LNCaP clone FGC (cell line): ENCODE measurements at regions not wholly inside any gene's neighbourhood (a gene's known extent, or its start where the extent isn't known, plus 50 kb on each side); places are given as distances from the start of the nearest gene placed in this dataset.

Source experiments
- DNase-seq: peaks from one replicate; pipeline ENCODE4 v3.0.0-alpha.2; 2011; ENCODE audit warnings: low read depth
- H3K4me3 ChIP-seq: 2 replicates; pipeline ENCODE4 v1.5.1; 2011; ENCODE audit warnings: mild to moderate bottlenecking, low read depth, low read length, control low read depth
- TF ChIP-seq, protein P1 (sequence below): IDR thresholded peaks from 2 replicates; pipeline ENCODE4 v1.5.1; 2012; ENCODE audit warnings: mild to moderate bottlenecking; ENCODE audit not compliant: control insufficient read depth, insufficient read depth; ENCODE audit errors: extremely low read depth

GRCh38 chr18:54775686-54776085, 52.6 kb upstream of the RAB27B start:
- no peak for DNase-seq
- TF ChIP-seq, protein P1, sequence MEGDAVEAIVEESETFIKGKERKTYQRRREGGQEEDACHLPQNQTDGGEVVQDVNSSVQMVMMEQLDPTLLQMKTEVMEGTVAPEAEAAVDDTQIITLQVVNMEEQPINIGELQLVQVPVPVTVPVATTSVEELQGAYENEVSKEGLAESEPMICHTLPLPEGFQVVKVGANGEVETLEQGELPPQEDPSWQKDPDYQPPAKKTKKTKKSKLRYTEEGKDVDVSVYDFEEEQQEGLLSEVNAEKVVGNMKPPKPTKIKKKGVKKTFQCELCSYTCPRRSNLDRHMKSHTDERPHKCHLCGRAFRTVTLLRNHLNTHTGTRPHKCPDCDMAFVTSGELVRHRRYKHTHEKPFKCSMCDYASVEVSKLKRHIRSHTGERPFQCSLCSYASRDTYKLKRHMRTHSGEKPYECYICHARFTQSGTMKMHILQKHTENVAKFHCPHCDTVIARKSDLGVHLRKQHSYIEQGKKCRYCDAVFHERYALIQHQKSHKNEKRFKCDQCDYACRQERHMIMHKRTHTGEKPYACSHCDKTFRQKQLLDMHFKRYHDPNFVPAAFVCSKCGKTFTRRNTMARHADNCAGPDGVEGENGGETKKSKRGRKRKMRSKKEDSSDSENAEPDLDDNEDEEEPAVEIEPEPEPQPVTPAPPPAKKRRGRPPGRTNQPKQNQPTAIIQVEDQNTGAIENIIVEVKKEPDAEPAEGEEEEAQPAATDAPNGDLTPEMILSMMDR: no peak
- no peak overlapping the region for H3K4me3 ChIP-seq

- TF ChIP-seq, protein P1: no peak
- no peak overlapping the region for H3K4me3 ChIP-seq
- no peak for DNase-seq
Measured at GRCh38 chr18:54776282-54776977, 51.8 kb upstream of the RAB27B start.

DNA sequence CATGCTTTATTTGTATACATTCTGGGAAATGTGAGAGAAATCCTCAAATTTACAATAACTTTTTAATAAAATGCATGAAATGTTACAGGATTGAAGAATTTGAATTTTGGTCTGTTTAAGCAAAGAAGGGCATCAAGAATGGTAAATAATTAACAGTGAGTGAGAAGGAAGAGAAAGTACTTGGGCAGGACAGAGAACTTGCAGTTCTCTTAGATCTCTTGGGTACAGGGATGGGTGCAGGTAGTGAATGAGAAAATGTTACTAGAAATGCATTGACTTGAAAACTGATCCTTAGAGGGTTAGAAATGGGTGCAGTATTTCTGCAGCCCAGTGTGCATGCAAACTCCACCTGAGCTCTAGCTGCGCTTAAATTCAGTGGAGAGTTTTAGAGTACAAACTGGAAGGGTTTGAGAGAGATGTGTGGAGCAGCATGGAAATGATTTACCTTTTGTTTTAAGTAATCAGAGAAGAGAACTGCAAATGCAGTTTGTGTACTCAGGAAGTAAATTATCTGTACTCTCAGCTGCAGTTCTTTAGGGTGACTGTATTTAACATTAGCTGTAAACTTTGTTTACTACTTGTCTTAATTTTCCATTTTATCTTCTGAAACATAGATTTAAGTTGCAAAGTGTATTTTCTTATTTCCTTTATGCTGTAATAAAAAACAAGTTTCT, 51.0 kb upstream of the RAB27B start:
- TF ChIP-seq, protein P1: no peak
- H3K4me3 ChIP-seq: no peak overlapping the region
- no peak for DNase-seq

DNA sequence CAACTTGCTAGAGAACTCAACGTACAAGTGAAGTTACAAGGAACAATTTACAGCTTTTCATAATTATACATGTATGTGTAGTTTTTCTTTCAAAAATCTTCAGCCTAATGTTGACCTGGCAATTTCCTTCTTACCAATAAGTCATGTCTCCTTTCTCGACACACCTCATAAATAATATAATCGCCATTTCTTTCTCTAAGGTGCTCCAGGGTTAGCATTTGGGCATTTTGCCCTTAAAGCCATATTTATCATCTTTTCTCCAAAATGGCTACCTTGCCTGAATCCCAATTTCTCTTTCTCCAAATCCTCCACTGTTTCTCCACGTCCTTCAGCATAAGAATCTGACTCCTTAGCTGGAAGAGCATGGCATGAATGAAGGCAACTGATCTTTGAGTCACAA, 50.3 kb upstream of the RAB27B start:
- TF ChIP-seq, protein P1: no peak
- peak; percentile 30 for DNase-seq
- H3K4me3 ChIP-seq: no peak overlapping the region
